OCI-LY7 (cell line): ENCODE measurements at regions not wholly inside any gene's neighbourhood (a gene's known extent, or its start where the extent isn't known, plus 50 kb on each side); places are given as distances from the start of the nearest gene placed in this dataset.

Experiments
- EZH2phosphoT487 ChIP-seq: fragments of 200-600 bp; sonication (generic); IDR thresholded peaks from 2 replicates; pipeline ENCODE4 v1.6.1; 2018; ENCODE audit warnings: low read depth, borderline replicate concordance, mild to moderate bottlenecking, mixed run types, antibody characterized with exemption, low read length, moderate library complexity, mixed read lengths
- TF ChIP-seq, protein P1 (sequence below): fragments of 200-600 bp; sonication (generic); conservative IDR thresholded peaks from 2 replicates; pipeline ENCODE4 v1.5.1; 2014; ENCODE audit warnings: mild to moderate bottlenecking, antibody characterized with exemption, low read length, moderate library complexity, mixed read lengths

GRCh38 chr2:23299476-23300195 is 85.3 kb upstream of the KLHL29 start:
- TF ChIP-seq EZH2phosphoT487 = no peak
- TF ChIP-seq, protein P1, sequence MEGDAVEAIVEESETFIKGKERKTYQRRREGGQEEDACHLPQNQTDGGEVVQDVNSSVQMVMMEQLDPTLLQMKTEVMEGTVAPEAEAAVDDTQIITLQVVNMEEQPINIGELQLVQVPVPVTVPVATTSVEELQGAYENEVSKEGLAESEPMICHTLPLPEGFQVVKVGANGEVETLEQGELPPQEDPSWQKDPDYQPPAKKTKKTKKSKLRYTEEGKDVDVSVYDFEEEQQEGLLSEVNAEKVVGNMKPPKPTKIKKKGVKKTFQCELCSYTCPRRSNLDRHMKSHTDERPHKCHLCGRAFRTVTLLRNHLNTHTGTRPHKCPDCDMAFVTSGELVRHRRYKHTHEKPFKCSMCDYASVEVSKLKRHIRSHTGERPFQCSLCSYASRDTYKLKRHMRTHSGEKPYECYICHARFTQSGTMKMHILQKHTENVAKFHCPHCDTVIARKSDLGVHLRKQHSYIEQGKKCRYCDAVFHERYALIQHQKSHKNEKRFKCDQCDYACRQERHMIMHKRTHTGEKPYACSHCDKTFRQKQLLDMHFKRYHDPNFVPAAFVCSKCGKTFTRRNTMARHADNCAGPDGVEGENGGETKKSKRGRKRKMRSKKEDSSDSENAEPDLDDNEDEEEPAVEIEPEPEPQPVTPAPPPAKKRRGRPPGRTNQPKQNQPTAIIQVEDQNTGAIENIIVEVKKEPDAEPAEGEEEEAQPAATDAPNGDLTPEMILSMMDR = no peak
